Stimulated activated CD8-positive, alpha-beta memory T cell treated with anti-CD3 and anti-CD28 coated beads, Interleukin-15, amount 100 ng/mL, for 4 hours (primary cell): ENCODE measurements at regions not wholly inside any gene's neighbourhood (a gene's known extent, or its start where the extent isn't known, plus 50 kb on each side); places are given as distances from the start of the nearest gene placed in this dataset.

Experiments used
- DNase-seq, 2 donors: peaks; one replicate each; pipeline ENCODE4 v3.0.0-alpha.2; 2020; ENCODE audit warnings: low read depth in 2 of 2

DNA sequence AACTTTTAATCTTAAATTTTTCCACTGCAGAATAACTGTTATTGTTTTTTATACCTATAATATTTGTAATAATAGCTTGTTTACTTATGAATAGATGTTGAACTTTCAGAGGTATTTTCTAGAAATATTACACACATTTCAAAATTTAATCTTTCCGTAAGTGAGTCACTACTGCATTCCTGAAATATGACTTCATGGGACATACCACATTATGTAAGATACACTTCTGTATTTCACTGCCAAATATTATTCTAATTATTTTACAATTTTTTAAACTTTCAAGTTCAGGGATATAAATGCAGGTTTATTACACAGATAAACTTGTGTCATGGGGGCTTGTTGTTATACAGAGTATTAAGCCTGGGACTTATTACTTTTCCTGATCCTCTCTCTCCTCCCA is 2220.5 kb downstream of the NCAM2 start:
- no peak for DNase-seq

DNA sequence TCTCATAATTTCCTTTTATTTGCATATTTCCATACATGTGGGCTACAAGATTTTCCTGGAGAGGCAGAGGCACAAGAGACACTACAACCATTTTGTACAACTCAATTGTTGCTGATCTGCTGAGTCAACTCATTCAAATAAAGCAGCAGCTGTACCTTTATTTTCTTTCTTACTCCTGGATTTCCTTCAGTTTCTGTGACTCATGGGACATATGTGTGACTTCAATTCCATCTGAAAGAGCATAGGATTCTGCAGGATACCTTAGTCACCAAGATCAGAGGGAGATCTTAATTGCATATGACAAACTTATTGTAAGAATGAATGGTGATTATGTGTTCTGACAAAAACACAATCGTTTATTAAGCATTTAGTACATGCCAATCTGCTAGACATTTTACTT is 2219.4 kb downstream of the NCAM2 start:
- no peak for DNase-seq

DNA sequence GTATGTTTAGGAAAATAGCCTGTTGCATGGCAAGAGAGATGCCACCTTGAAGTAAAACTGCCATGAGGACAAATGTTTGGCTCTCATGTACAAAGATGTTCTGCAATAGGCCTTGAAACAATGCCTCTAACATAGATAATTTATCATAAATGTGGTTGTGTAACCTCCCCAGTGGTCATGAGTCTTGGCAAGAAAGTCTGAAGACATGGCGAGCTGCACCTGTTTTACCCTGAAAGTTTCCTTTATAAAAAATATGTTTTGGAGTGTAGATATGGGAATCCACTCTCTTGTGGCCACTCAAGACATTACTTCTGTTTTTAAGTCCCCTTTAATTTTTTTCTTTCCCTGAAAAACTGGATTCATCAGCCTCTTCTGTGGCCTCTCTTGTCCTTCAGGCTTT is 2217.1 kb downstream of the NCAM2 start:
- DNase-seq = no peak
